HAP-1 (cell line): ENCODE measurements at regions not wholly inside any gene's neighbourhood (a gene's known extent, or its start where the extent isn't known, plus 50 kb on each side); places are given as distances from the start of the nearest gene placed in this dataset.
"Not testable (repeated sequence)": the region's sequence is repeated elsewhere in the genome, so short reads cannot be mapped to it uniquely, and the experiment has no call there.

Source experiments
- DNase-seq, 2 experiments: peaks; one replicate each; pipeline ENCODE4 v3.0.0-alpha.2; 2016 to 2020; ENCODE audit warnings: low spot score in 2 of 2
- H3K27me3 ChIP-seq: fragments of 250-450 bp; sonication (Bioruptor Pico); 2 replicates; pipeline ENCODE4 v1.5.1; 2020; ENCODE audit warnings: low read depth, mild to moderate bottlenecking, moderate library complexity
- H3K36me3 ChIP-seq: fragments of 250-450 bp; sonication (Bioruptor Pico); replicated peaks from 2 replicates; pipeline ENCODE4 v1.5.1; 2020; ENCODE audit warnings: mild to moderate bottlenecking
- H3K4me1 ChIP-seq: fragments of 250-450 bp; sonication (Bioruptor Pico); 2 replicates; pipeline ENCODE4 v1.5.1; 2020; ENCODE audit warnings: mild to moderate bottlenecking
- H3K4me3 ChIP-seq: fragments of 250-450 bp; sonication (Bioruptor Pico); 2 replicates; pipeline ENCODE4 v1.5.1; 2020; ENCODE audit warnings: mild to moderate bottlenecking, moderate library complexity
- H3K9me3 ChIP-seq: fragments of 250-450 bp; sonication (Bioruptor Pico); 2 replicates; pipeline ENCODE4 v1.5.1; 2020; ENCODE audit warnings: mild to moderate bottlenecking, moderate library complexity
- in situ Hi-C: fragments of 300-500 bp; cut with MboI; formaldehyde crosslinking; loops from 3 replicates; pipeline ENCODE4 v1.14.3; 2020; ENCODE audit warnings: low sequenced_read_pairs, inconsistent platforms, mixed read lengths

DNA sequence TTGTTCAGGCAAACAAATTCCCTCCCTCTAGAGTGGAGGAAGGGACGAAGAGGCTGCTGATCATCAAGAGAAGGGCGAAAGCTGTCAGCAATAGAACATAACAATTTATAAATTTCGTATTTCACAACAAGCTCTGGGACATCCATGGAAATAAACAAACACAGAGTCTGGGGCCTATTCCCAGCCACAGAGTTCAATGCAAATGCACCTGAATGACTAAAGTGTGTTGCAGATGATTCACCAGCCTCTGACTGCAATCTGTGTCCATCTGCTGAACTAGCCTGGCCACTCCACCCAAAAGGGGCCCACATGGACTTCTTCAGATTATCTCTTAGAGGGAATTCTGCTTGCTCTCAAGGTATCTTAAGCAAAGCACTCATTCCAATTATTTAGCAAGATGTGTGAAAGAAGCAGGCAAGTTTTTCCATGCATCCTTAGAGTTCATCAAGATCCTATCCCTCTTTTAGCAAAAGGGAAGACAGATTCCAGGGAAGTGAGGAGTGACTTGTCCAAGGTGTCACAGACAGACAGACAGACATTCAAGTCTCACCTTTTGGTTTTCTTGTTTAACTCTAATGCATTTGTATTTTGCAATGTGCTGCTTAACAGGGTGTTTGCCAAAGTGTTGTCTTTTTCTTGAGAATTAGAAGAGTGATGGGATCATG is 307.8 kb upstream of the PAPPA start:
- in situ Hi-C loops = no loop called here
- Histone ChIP-seq H3K4me1 (no peaks in the 10 kb centered on the region), H3K4me3 (no peak overlapping the region), H3K27me3 (no peaks in the 10 kb centered on the region), H3K36me3 (no peaks in the 10 kb centered on the region), H3K9me3 (no peaks in the 10 kb centered on the region)
- DNase-seq = no peak

GRCh38 chr9:115847216-115847615 is 306.4 kb upstream of the PAPPA start:
- no peaks in the 10 kb centered on the region for H3K27me3 ChIP-seq
- no peaks in the 10 kb centered on the region for H3K36me3 ChIP-seq
- H3K9me3 ChIP-seq = no peaks in the 10 kb centered on the region
- no peaks in the 10 kb centered on the region for H3K4me1 ChIP-seq
- in situ Hi-C loops = no loop called here
- no peak overlapping the region for H3K4me3 ChIP-seq
- DNase-seq = no peak

DNA sequence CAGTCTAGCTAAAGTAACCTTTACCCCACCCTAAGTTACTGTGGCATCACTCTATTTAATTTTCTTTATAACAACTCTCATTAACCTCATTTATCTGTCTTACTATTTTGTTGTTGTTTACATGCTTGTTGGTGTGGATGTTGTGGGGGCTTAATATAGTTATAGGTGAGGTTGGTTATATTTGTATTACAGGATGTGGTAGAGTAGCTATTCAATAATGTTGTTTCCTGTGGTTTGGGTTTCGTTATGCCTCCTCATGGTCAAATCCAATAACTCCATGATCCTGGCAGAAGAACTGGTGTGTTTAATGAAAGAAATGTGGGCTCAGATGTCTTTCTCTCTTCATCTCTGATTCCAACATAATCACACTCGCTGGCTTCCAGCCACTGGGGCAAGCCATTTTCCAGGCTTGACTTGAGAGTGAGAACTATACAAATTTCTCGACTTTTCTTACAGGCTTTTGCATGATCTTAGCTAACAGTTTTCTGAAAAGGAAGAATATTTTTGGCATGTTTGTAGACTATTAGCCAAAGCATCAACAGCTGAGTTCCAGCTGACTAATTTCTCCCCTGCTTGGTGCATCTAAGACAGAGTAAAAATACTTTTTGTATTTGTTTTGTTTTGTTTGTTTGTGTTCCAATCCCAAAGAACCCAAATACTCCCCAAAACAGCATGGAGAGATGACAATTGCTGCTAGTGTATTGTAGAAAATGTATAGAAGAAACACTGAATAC is 303.7 kb upstream of the PAPPA start:
- no peak for DNase-seq
- no peaks in the 10 kb centered on the region for H3K36me3 ChIP-seq
- no peaks in the 10 kb centered on the region for H3K4me1 ChIP-seq
- no peak overlapping the region for H3K4me3 ChIP-seq
- no peaks in the 10 kb centered on the region for H3K9me3 ChIP-seq
- H3K27me3 ChIP-seq = no peaks in the 10 kb centered on the region
- in situ Hi-C loops = no loop called here

GRCh38 chr9:115850548-115851304 is 302.9 kb upstream of the PAPPA start:
- Histone ChIP-seq H3K4me1 (no peaks in the 10 kb centered on the region), H3K36me3 (no peaks in the 10 kb centered on the region), H3K4me3 (no peak overlapping the region), H3K27me3 (no peaks in the 10 kb centered on the region), H3K9me3 (no peaks in the 10 kb centered on the region)
- in situ Hi-C loops = no loop called here
- DNase-seq = no peak

GRCh38 chr9:115855458-115856133 is 298.0 kb upstream of the PAPPA start:
- H3K36me3 ChIP-seq = no peaks in the 10 kb centered on the region
- no peak for DNase-seq
- no peaks in the 10 kb centered on the region for H3K9me3 ChIP-seq
- H3K27me3 ChIP-seq = no peaks in the 10 kb centered on the region
- in situ Hi-C loops = no loop called here
- no peak overlapping the region for H3K4me3 ChIP-seq
- no peaks in the 10 kb centered on the region for H3K4me1 ChIP-seq

GRCh38 chr9:115858421-115858820 is 295.2 kb upstream of the PAPPA start:
- H3K36me3 ChIP-seq, H3K27me3 ChIP-seq, DNase-seq, H3K4me3 ChIP-seq, in situ Hi-C loops, H3K9me3 ChIP-seq, H3K4me1 ChIP-seq: not testable (repeated sequence)

- no peak for DNase-seq
- in situ Hi-C loops = no loop called here
- 0 out of 2 replicates have a peak, but pooled peaks cover 2% of the 10 kb centered on the region for H3K27me3 ChIP-seq
- no peak overlapping the region for H3K4me3 ChIP-seq
- H3K36me3 ChIP-seq = no peaks in the 10 kb centered on the region
- H3K4me1 ChIP-seq = no peaks in the 10 kb centered on the region
- H3K9me3 ChIP-seq = no peaks in the 10 kb centered on the region
These were observed 291.6 kb upstream of the PAPPA start for GRCh38 chr9:115862021-115862420.

GRCh38 chr9:115864581-115864980 is 289.0 kb upstream of the PAPPA start:
- 0 out of 2 replicates have a peak, but pooled peaks cover 2% of the 10 kb centered on the region for H3K27me3 ChIP-seq
- DNase-seq = no peak
- H3K9me3 ChIP-seq = no peaks in the 10 kb centered on the region
- in situ Hi-C loops = no loop called here
- H3K4me1 ChIP-seq = no peaks in the 10 kb centered on the region
- H3K36me3 ChIP-seq = no peaks in the 10 kb centered on the region
- H3K4me3 ChIP-seq = no peak overlapping the region

DNA sequence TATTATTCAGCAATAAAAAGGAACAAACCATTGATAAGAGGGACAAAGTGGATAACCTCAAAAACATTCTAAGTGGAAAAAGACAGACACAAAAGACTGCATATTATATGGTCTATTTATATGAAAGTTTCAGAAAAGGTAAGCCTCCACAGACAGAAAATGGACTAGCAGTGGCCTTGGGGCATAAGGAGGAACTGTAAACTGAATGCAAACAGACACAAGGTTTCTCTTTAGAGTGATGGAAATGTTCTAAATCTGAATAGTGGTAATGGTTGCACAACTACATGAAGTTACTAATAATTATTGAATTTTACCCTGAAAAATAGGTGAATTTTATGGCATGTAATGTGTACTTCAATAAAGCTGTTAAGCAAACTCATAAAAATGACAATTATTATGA is 286.3 kb upstream of the PAPPA start:
- H3K4me1 ChIP-seq = no peaks in the 10 kb centered on the region
- no peak overlapping the region for H3K4me3 ChIP-seq
- in situ Hi-C loops = no loop called here
- 0 out of 2 replicates have a peak, but pooled peaks cover 2% of the 10 kb centered on the region for H3K27me3 ChIP-seq
- no peaks in the 10 kb centered on the region for H3K9me3 ChIP-seq
- DNase-seq = no peak
- no peaks in the 10 kb centered on the region for H3K36me3 ChIP-seq

GRCh38 chr9:115877852-115878438 is 275.6 kb upstream of the PAPPA start:
- in situ Hi-C loops = no loop called here
- Histone ChIP-seq H3K27me3 (no peaks in the 10 kb centered on the region), H3K9me3 (no peaks in the 10 kb centered on the region), H3K4me1 (no peaks in the 10 kb centered on the region), H3K36me3 (no peaks in the 10 kb centered on the region), H3K4me3 (no peak overlapping the region)
- no peak for DNase-seq

- no peak for DNase-seq
- H3K9me3 ChIP-seq = no peaks in the 10 kb centered on the region
- no peaks in the 10 kb centered on the region for H3K27me3 ChIP-seq
- H3K4me1 ChIP-seq = no peaks in the 10 kb centered on the region
- H3K36me3 ChIP-seq = no peaks in the 10 kb centered on the region
- no peak overlapping the region for H3K4me3 ChIP-seq
- in situ Hi-C loops = no loop called here
These were observed 274.1 kb upstream of the PAPPA start for GRCh38 chr9:115879451-115879850.

DNA sequence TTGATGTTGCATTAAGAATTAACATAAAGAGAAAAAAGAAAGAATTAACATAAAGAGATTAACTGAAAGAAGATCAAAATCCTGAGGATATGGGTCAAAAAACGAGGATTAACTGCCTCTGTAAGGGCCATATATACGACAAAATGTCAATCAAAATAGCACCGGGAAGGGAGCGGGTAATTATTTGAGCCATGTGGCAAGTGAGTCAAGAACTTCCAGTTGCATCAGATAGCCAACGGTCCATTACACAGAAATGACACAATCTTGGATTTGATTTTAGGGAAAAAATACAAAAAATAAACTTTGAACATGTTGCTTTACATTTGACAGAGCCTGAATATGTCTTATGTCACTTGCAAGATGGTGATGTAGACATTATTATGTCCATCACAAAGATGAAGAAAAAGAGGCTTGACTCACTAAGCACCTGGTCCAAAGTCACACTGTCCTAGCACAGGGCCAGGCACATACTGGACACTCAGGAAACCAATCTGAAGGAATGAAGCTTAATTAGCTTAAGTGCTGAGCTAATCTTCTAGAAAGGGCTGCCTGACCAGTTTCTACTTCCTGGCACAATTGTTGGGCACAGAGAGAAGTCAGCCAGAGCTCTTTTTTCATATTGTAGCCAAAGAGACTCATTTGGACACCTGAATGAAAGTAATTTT is 273.2 kb upstream of the PAPPA start:
- Histone ChIP-seq H3K36me3 (no peaks in the 10 kb centered on the region), H3K4me3 (no peak overlapping the region), H3K4me1 (no peaks in the 10 kb centered on the region), H3K27me3 (no peaks in the 10 kb centered on the region), H3K9me3 (no peaks in the 10 kb centered on the region)
- DNase-seq = no peak
- in situ Hi-C loops = no loop called here

GRCh38 chr9:115882911-115883310 is 270.7 kb upstream of the PAPPA start:
- in situ Hi-C loops = no loop called here
- Histone ChIP-seq H3K9me3 (no peaks in the 10 kb centered on the region), H3K4me3 (no peak overlapping the region), H3K36me3 (no peaks in the 10 kb centered on the region), H3K4me1 (no peaks in the 10 kb centered on the region), H3K27me3 (no peaks in the 10 kb centered on the region)
- no peak for DNase-seq
